ENCODE measurements at regions not wholly inside any gene's neighbourhood (a gene's known extent, or its start where the extent isn't known, plus 50 kb on each side); places are given as distances from the start of the nearest gene placed in this dataset.

DNA sequence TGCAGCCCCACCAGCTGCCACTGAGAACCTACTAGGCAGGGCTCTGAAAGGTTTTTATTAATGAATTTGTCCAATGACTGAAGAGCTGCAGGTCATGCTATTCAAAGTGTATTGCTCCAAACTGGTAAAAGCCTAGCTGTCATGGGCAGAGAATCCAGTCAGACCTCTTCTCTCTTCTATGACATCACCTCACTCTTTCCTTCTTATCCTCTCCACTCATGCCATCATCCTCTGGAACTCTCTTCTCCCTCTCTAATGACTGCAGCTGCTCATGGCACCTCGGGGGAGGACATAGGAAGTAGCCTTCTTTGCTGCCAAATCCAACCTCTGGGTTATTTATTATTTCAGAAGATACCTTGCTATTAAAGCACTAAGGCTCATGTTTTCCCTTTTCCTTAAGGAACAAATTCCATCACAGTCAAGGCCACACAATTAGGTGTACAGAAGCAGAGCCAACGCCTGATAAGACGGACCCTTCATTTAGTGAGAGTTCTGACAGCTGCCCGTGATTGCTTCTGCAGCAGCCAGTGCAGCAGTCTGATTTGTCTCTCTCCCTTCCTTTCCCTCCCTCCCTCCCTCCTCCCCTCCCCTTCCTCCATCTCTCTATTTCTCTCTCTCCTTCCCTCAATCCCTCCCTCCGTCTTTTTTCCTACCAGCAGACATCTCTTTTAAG is 87.0 kb upstream of the ONECUT1 start:
- Mint-ChIP-seq H3K36me3 (ENCODE audit: insufficient read depth, unreplicated experiment) (no peaks in the 10 kb centered on the region), H3K27ac (ENCODE audit: unreplicated experiment) (no peak overlapping the region), H3K4me3 (ENCODE audit: low read depth, unreplicated experiment) (no peak overlapping the region), H3K4me1 (ENCODE audit: low read depth, unreplicated experiment) (no peaks in the 10 kb centered on the region), H3K9me3 (ENCODE audit: low read depth, unreplicated experiment) (no peaks in the 10 kb centered on the region), H3K27me3 (ENCODE audit: unreplicated experiment) (peaks cover 44% of the 10 kb centered on the region)
- intact Hi-C loops (cut with micrococcal nuclease; ENCODE audit: unreplicated experiment), result no loop called here
- TF ChIP-seq, protein P1, sequence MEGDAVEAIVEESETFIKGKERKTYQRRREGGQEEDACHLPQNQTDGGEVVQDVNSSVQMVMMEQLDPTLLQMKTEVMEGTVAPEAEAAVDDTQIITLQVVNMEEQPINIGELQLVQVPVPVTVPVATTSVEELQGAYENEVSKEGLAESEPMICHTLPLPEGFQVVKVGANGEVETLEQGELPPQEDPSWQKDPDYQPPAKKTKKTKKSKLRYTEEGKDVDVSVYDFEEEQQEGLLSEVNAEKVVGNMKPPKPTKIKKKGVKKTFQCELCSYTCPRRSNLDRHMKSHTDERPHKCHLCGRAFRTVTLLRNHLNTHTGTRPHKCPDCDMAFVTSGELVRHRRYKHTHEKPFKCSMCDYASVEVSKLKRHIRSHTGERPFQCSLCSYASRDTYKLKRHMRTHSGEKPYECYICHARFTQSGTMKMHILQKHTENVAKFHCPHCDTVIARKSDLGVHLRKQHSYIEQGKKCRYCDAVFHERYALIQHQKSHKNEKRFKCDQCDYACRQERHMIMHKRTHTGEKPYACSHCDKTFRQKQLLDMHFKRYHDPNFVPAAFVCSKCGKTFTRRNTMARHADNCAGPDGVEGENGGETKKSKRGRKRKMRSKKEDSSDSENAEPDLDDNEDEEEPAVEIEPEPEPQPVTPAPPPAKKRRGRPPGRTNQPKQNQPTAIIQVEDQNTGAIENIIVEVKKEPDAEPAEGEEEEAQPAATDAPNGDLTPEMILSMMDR (IDR thresholded peaks at IDR 0.05; ENCODE audit: unreplicated experiment), result no peak
- no TSS peak for BruUV-seq (replicated peaks)
- CTCF ChIA-PET, result no interaction called here
- DNase-seq, result no peak

GRCh38 chr15:52872036-52872818 is 82.1 kb upstream of the ONECUT1 start:
- Mint-ChIP-seq H3K27ac (ENCODE audit: unreplicated experiment) (no peak overlapping the region), H3K4me3 (ENCODE audit: low read depth, unreplicated experiment) (no peak overlapping the region), H3K9me3 (ENCODE audit: low read depth, unreplicated experiment) (no peaks in the 10 kb centered on the region), H3K27me3 (ENCODE audit: unreplicated experiment) (peaks cover 72% of the 10 kb centered on the region), H3K4me1 (ENCODE audit: low read depth, unreplicated experiment) (no peaks in the 10 kb centered on the region), H3K36me3 (ENCODE audit: insufficient read depth, unreplicated experiment) (no peaks in the 10 kb centered on the region)
- CTCF ChIA-PET, result no interaction called here
- TF ChIP-seq, protein P1 (IDR thresholded peaks at IDR 0.05; ENCODE audit: unreplicated experiment), result no peak
- DNase-seq, result no peak
- intact Hi-C loops (cut with micrococcal nuclease; ENCODE audit: unreplicated experiment), result no loop called here
- BruUV-seq (replicated peaks), result no TSS peak

- DNase-seq, result no peak
- no peak overlapping the region for H3K27ac Mint-ChIP-seq (ENCODE audit: unreplicated experiment)
- no peak overlapping the region for H3K4me3 Mint-ChIP-seq (ENCODE audit: low read depth, unreplicated experiment)
- BruUV-seq (replicated peaks), result no TSS peak
- intact Hi-C loops (cut with micrococcal nuclease; ENCODE audit: unreplicated experiment), result no loop called here
- no peaks in the 10 kb centered on the region for H3K36me3 Mint-ChIP-seq (ENCODE audit: insufficient read depth, unreplicated experiment)
- TF ChIP-seq, protein P1 (IDR thresholded peaks at IDR 0.05; ENCODE audit: unreplicated experiment), result no peak
- H3K27me3 Mint-ChIP-seq (ENCODE audit: unreplicated experiment), result peaks cover 62% of the 10 kb centered on the region
- H3K9me3 Mint-ChIP-seq (ENCODE audit: low read depth, unreplicated experiment), result no peaks in the 10 kb centered on the region
- H3K4me1 Mint-ChIP-seq (ENCODE audit: low read depth, unreplicated experiment), result no peaks in the 10 kb centered on the region
- CTCF ChIA-PET, result no interaction called here
These were observed 79.9 kb upstream of the ONECUT1 start for GRCh38 chr15:52870015-52870414.

DNA sequence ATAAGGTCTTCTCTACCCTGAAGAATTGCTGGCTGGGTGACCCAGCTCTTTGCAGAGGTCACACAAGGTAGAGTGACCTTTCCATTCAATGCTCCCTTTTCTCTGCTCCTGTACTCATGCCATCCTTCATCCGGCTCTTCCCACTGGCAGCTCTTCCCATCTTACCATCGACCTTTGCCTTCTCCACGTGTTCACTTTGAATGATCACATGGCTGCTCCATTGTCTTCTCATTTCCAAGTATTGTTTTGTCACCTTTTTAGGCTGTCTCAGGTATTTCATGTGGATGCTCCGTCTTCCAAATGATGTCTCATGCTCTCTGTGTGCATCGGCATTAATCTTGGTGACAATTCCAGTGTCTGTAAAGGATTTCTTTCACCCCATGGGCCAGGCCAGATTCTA is 76.6 kb upstream of the ONECUT1 start:
- intact Hi-C loops (cut with micrococcal nuclease; ENCODE audit: unreplicated experiment), result no loop called here
- BruUV-seq (replicated peaks), result no TSS peak
- no peak for DNase-seq
- Mint-ChIP-seq H3K27ac (ENCODE audit: unreplicated experiment) (no peak overlapping the region), H3K9me3 (ENCODE audit: low read depth, unreplicated experiment) (no peaks in the 10 kb centered on the region), H3K36me3 (ENCODE audit: insufficient read depth, unreplicated experiment) (no peaks in the 10 kb centered on the region), H3K4me3 (ENCODE audit: low read depth, unreplicated experiment) (no peak overlapping the region), H3K4me1 (ENCODE audit: low read depth, unreplicated experiment) (no peaks in the 10 kb centered on the region), H3K27me3 (ENCODE audit: unreplicated experiment) (peaks cover 45% of the 10 kb centered on the region)
- CTCF ChIA-PET, result no interaction called here
- TF ChIP-seq, protein P1 (IDR thresholded peaks at IDR 0.05; ENCODE audit: unreplicated experiment), result no peak
